ENCODE measurements at regions not wholly inside any gene's neighbourhood (a gene's known extent, or its start where the extent isn't known, plus 50 kb on each side); places are given as distances from the start of the nearest gene placed in this dataset.

GRCh38 chr5:100974082-100974481, 71.0 kb upstream of the ST8SIA4 start:
- no peak for DNase-seq

GRCh38 chr5:100970646-100971255, 67.7 kb upstream of the ST8SIA4 start:
- no peak for DNase-seq

GRCh38 chr5:100965291-100965690, 62.2 kb upstream of the ST8SIA4 start:
- DNase-seq = no peak

Data from stimulated activated CD4-positive, alpha-beta T cell treated with anti-CD3 and anti-CD28 coated beads, Interleukin-2, amount 100 ng/mL, for 24 hours (primary cell).